GM12878 (cell line): ENCODE measurements at regions not wholly inside any gene's neighbourhood (a gene's known extent, or its start where the extent isn't known, plus 50 kb on each side); places are given as distances from the start of the nearest gene placed in this dataset.

Source experiments
- ATAC-seq: fragments of 200-7000 bp; cut with Tn5 transposase; 3 replicates; pipeline ENCODE4 v1.9.1; 2020; ENCODE audit warnings: mild to moderate bottlenecking, moderate library complexity
- BruUV-seq: library from RNA; stranded (reverse); fragments of 400-500 nt; replicated peaks from 2 replicates; lab custom pipeline; 2021; lab: Mats Ljungman, UMichigan
- CTCF ChIA-PET: fragments of 300-600 bp; sonication (Branson Sonifier 250); formaldehyde crosslinking; extraction: SDS; loops from one replicate; lab custom pipeline; 2021; ENCODE audit warnings: inconsistent platforms; lab: Yijun Ruan, JAX
- POLR2A ChIA-PET: fragments of 350-600 bp; formaldehyde crosslinking; extraction: SDS; loops from one replicate; lab custom pipeline; 2021; ENCODE audit warnings: inconsistent platforms; lab: Charles Lee
- RAD21 ChIA-PET: fragments of 300-600 bp; sonication (Branson Sonifier 250); formaldehyde crosslinking; loops from one replicate; lab custom pipeline; 2023; ENCODE audit warnings: antibody characterized with exemption; ENCODE audit not compliant: unreplicated experiment; lab: Charles Lee
- SMC1A ChIA-PET: fragments of 300-600 bp; sonication (Branson Sonifier 250); formaldehyde crosslinking; loops from one replicate; lab custom pipeline; 2023; ENCODE audit not compliant: unreplicated experiment, uncharacterized antibody; lab: Charles Lee
- DNase-seq: peaks from one replicate; pipeline ENCODE4 v3.0.0-alpha.2; 2011; ENCODE audit warnings: low read depth, low spot score
- FAIRE-seq: peaks from 3 replicates; lab custom pipeline; 2011; peaks lifted over from hg19 to GRCh38; lab: Jason Lieb, UNC
- H2AFZ ChIP-seq: 2 replicates; pipeline ENCODE4 v1.6.0; 2011; ENCODE audit warnings: low read depth, low read length, control low read depth; ENCODE audit not compliant: control insufficient read depth
- H3K27ac ChIP-seq: 2 replicates; pipeline ENCODE4 v1.5.1; 2011; ENCODE audit warnings: control low read depth; ENCODE audit not compliant: control insufficient read depth, insufficient read depth
- H3K27me3 ChIP-seq, 2 experiments: replicated peaks in 1 of 2; 2 replicates each; pipeline versions ENCODE4 v1.6.0 to v1.6.1; 2011; ENCODE audit warnings: low read length in 1 of 2; ENCODE audit not compliant: control insufficient read depth in 2 of 2, insufficient read depth in 2 of 2
- H3K36me3 ChIP-seq, 2 experiments: 2 replicates each; pipeline ENCODE4 v1.5.1; 2011; ENCODE audit warnings: low read length in 1 of 2; ENCODE audit not compliant: control insufficient read depth in 2 of 2, insufficient read depth in 2 of 2
- H3K4me1 ChIP-seq: 2 replicates; pipeline ENCODE4 v1.6.1; 2011; ENCODE audit warnings: mild to moderate bottlenecking, low read length, moderate library complexity, mixed read lengths; ENCODE audit not compliant: control insufficient read depth, insufficient read depth
- H3K4me2 ChIP-seq: 2 replicates; pipeline ENCODE4 v1.6.0; 2011; ENCODE audit warnings: control low read depth; ENCODE audit not compliant: control insufficient read depth, insufficient read depth
- H3K4me3 ChIP-seq: fragments of 200-600 bp; sonication (generic); 2 replicates; pipeline ENCODE4 v1.5.1; 2016
- H3K79me2 ChIP-seq: 2 replicates; pipeline ENCODE4 v1.6.0; 2011; ENCODE audit warnings: low read length; ENCODE audit not compliant: control insufficient read depth, insufficient read depth
- H3K9ac ChIP-seq: 2 replicates; pipeline ENCODE4 v1.8.0; 2011; ENCODE audit warnings: low read length, control low read depth, mixed read lengths; ENCODE audit not compliant: control insufficient read depth, insufficient read depth
- H3K9me3 ChIP-seq: replicated peaks from 3 replicates; pipeline ENCODE4 v1.5.1; 2011; ENCODE audit warnings: mild to moderate bottlenecking, low read length; ENCODE audit not compliant: control insufficient read depth, insufficient read depth
- H4K20me1 ChIP-seq: 2 replicates; pipeline ENCODE4 v1.6.0; 2011; ENCODE audit not compliant: control insufficient read depth, insufficient read depth
- ELK1 ChIP-seq: IDR thresholded peaks from 2 replicates; pipeline ENCODE4 v1.6.1; 2012; ENCODE audit warnings: low read depth, low read length, improper control_type of control experiment
- GABPA ChIP-seq: IDR thresholded peaks from 2 replicates; pipeline ENCODE4 v1.6.1; 2014; ENCODE audit warnings: antibody characterized with exemption, low read depth, mild to moderate bottlenecking, inconsistent platforms
- NR2F1 ChIP-seq: fragments of 450-650 bp; conservative IDR thresholded peaks from 2 replicates; pipeline ENCODE4 v1.6.1; 2017; ENCODE audit warnings: mild to moderate bottlenecking
- POLR2A ChIP-seq: IDR thresholded peaks from 2 replicates; pipeline ENCODE4 v1.6.1; 2011; ENCODE audit warnings: low read depth, mild to moderate bottlenecking, low read length
- STAT1 ChIP-seq: fragments of 450-650 bp; conservative IDR thresholded peaks from 2 replicates; pipeline ENCODE4 v1.6.1; 2014; ENCODE audit warnings: antibody characterized with exemption, mild to moderate bottlenecking
- TCF3 ChIP-seq: IDR thresholded peaks from 2 replicates; pipeline ENCODE4 v1.6.1; 2012; ENCODE audit warnings: low read depth, mild to moderate bottlenecking, low read length, borderline replicate concordance; ENCODE audit not compliant: insufficient read depth
- ZBTB33 ChIP-seq: fragments of 450-650 bp; IDR thresholded peaks from 2 replicates; pipeline ENCODE4 v1.6.1; 2017; ENCODE audit warnings: mild to moderate bottlenecking
- whole genome bisulfite sequencing: methylation state at CpG from one replicate; pipeline ENCODE4 v1.1.6; 2016; ENCODE audit warnings: low lambda C conversion rate; ENCODE audit not compliant: insufficient replicate concordance, insufficient coverage; ENCODE audit errors: missing lambda C conversion rate; 5-methylcytosine and 5-hydroxymethylcytosine counted together
- in situ Hi-C: fragments of 300-500 bp; cut with MboI; formaldehyde crosslinking; loops from 9 replicates; pipeline ENCODE4 v1.14.3; 2018; ENCODE audit warnings: mixed read lengths
- intact Hi-C: fragments of 100-400 bp; cut with micrococcal nuclease; formaldehyde crosslinking; loops from one replicate; pipeline ENCODE4 v1.14.2; 2022; ENCODE audit not compliant: unreplicated experiment

GRCh38 chr16:9264067-9264466 is 172.6 kb downstream of the HAPSTR1 start:
- ChIA-PET RAD21 (no interaction called here), POLR2A (no interaction called here)
- Histone ChIP-seq H2AFZ (no peak overlapping the region), H3K9ac (no peak overlapping the region), H3K4me1 (no peaks in the 10 kb centered on the region), H3K36me3 (no peaks in the 10 kb centered on the region), H3K79me2 (no peaks in the 10 kb centered on the region), H3K4me2 (no peak overlapping the region), H3K27me3 (no peaks in the 10 kb centered on the region; a peak in 2 of 4 replicates), H3K27ac (no peak overlapping the region)
- intact Hi-C loops = no loop called here
- no TSS peak for BruUV-seq
- no peak for FAIRE-seq
- no peak for TF ChIP-seq POLR2A
- no peak for TF ChIP-seq GABPA
- TF ChIP-seq ELK1 = no peak
- no peak for TF ChIP-seq ZBTB33
- no peak for TF ChIP-seq STAT1
- no peak for TF ChIP-seq NR2F1
- TF ChIP-seq TCF3 = no peak
- TF ChIP-seq, all 136 proteins: peak for 0
- ChIA-PET SMC1A (interaction anchor here (0.7 kb wide), 1 partner anchor 9 kb away, joined by 3 read pairs; no protein-coding TSS in a partner anchor), CTCF (interaction anchor here (1.4 to 3.0 kb wide), 2 partner anchors 9 to 125 kb away, joined by 5 to 9 read pairs; no protein-coding TSS in a partner anchor)
- no peak overlapping the region for H3K4me3 ChIP-seq
- DNase-seq (no peak), ATAC-seq (no peak)
- WGBS = 11% methylated on average over 5 of the region's 5 CpGs
- no peaks in the 10 kb centered on the region for H3K9me3 ChIP-seq
- H4K20me1 ChIP-seq = no peaks in the 10 kb centered on the region
- in situ Hi-C loops = no loop called here
